ENCODE measurements at regions not wholly inside any gene's neighbourhood (a gene's known extent, or its start where the extent isn't known, plus 50 kb on each side); places are given as distances from the start of the nearest gene placed in this dataset.

DNA sequence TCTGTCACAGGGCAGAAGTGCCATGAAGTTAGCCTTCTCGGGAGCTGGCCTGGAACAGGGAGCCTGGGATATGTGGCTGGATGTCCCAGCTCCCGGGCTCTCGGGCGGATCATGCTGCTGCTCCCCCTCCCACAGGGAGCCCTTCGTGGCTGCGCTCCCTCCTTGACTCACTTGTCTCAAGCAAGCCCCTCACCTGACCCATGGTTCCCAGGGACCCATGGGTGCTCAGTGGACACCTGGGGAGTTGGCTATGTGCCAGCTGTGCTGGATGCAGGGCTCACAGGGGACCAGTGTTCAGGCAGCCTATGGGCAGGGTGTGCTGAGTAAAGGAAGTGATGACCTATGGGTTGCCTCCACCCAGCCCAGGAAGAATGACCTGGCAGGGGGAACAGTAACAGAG is 213.1 kb upstream of the SGCG start:
- TF ChIP-seq EZH2 (IDR thresholded peaks at IDR 0.05; ENCODE audit: borderline replicate concordance, low read length), result no peak
- TF ChIP-seq, protein P1, sequence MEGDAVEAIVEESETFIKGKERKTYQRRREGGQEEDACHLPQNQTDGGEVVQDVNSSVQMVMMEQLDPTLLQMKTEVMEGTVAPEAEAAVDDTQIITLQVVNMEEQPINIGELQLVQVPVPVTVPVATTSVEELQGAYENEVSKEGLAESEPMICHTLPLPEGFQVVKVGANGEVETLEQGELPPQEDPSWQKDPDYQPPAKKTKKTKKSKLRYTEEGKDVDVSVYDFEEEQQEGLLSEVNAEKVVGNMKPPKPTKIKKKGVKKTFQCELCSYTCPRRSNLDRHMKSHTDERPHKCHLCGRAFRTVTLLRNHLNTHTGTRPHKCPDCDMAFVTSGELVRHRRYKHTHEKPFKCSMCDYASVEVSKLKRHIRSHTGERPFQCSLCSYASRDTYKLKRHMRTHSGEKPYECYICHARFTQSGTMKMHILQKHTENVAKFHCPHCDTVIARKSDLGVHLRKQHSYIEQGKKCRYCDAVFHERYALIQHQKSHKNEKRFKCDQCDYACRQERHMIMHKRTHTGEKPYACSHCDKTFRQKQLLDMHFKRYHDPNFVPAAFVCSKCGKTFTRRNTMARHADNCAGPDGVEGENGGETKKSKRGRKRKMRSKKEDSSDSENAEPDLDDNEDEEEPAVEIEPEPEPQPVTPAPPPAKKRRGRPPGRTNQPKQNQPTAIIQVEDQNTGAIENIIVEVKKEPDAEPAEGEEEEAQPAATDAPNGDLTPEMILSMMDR (IDR thresholded peaks at IDR 0.05; ENCODE audit: low read length), result no peak
